ENCODE measurements at regions not wholly inside any gene's neighbourhood (a gene's known extent, or its start where the extent isn't known, plus 50 kb on each side); places are given as distances from the start of the nearest gene placed in this dataset.

DNA sequence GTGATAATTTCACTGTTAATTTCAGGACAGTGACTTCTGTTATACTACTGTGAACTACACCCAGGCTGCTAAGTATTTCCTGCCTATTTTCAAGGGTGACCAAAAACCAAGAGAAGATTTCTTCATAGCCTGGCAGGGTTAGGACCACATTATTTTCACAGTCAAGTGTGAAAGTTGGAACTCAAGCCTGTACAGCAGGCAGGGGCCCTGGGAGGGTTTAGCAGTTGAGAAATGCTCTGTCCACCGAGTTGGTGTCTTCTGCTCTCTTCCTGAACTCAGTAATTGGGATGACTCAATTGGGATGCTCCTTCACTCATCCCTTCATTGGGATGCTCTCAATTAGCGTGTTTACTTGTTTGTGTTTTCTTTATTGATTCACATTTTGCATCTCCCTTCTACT is 347.3 kb upstream of the CDH11 start:
- TF ChIP-seq GATA2 (IDR thresholded peaks at IDR 0.05; ENCODE audit: low read depth, low read length): no peak
- TF ChIP-seq GATA3 (IDR thresholded peaks at IDR 0.05; ENCODE audit: low read depth, low read length): no peak
